Left forelimb (tissue), 1 donor: ENCODE measurements at regions not wholly inside any gene's neighbourhood (a gene's known extent, or its start where the extent isn't known, plus 50 kb on each side); places are given as distances from the start of the nearest gene placed in this dataset.

Experiments used
- DNase-seq: peaks from one replicate; pipeline ENCODE4 v3.0.0-alpha.2; 2018; ENCODE audit warnings: low spot score

DNA sequence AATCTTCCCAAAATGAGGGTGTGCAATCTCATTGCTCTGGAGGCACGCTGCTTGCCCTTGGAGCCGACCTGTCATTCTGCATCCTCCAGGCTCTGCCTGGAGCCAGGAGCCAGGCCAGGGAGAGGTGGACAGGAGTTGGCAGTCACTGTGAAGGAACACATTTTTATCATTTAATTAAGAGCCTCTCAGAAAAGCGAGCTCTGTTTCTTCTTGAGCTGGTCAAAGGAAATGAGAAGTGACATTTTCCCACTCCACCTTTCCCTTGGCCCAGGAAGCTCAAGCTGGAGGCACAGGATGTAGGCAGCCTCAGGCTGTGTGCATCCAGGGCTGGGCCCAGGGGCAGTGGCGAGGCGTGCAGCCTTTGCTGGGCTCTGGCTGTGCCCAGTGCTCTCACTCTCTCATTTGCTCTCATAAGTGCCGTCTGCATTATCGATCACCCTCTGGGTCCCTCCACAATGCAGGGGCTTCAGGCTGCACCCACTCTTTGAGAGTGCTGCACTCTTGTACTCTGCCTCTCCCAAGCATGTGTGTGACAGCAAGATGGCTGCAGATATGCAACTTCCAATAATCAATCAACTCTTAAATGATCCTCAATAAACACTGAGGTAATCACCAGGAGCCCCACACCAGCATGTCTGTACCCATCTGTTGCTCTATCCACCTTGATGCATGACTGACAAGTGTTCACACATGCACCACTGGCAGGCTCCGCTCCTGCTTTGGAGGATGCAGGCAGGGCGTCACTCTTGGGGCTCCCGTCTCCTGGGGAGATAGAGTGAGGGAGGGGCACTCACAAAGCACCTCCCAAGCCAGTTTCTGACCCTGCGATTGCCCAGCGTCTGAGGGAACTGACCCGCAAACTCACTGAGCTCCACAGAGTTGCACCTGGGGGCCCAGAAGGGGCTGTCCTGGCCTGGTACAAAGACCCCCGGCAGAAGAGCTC lies 171.4 kb downstream of the ZNF248 start:
- DNase-seq: no peak

DNA sequence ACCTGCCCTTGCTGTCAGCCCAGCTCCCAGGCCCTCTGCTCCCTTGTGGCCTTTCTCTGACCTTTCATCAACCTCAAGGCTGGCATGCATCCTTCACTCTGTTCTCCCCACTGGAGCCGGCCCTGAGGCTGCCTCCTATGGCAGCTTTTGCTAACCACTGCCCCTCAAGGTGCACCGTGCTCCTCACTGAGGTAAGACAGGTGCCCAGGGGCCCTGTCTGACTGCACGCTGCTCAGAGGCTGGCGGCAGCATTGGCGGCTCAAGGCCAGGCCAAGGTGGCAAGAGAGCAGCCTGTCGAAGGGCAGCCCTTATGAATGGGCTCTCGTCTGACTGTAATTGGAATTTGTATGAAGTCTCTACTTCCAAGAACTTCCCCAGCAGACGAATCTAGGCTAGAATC lies 172.6 kb downstream of the ZNF248 start:
- DNase-seq: no peak

DNA sequence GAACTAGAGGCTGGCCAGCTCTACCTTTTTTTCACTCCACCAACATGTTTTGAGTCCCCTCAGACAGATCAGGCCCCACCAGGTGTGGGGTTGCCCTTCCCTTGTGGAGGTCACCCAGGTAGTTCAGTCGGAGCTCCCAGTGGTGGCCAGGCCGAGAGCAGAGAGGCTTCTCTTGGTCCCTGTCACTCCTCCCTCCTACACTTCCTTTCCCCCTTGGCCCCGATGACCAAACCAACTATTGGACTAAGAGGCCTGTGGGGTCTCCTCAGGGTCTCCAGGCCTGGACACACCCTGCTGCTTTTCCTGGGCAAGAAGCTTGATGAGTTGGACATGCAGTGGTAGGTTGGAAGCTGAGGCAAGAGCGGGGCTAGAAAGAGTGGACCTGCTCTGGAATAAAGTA lies 174.8 kb downstream of the ZNF248 start:
- no peak for DNase-seq

DNA sequence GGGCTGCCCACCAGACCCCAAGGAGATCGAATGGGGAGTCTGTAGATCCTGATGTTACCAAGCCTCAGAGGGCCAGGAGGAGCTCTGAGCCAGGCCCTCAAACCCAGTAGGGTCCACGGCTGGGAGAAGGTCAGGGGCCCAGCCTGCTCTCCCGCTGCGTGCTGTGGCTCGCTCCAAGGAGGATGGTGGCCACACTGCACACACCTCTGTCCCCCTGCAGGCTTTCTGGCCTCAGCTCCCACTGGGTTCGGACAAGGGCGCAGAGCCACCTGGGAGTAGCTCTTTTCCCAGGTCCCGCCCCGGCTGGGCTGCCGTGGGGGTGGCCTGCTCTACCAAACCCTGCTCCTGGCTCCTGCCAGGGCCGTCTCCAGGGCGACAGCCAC lies 175.8 kb downstream of the ZNF248 start:
- DNase-seq: no peak

DNA sequence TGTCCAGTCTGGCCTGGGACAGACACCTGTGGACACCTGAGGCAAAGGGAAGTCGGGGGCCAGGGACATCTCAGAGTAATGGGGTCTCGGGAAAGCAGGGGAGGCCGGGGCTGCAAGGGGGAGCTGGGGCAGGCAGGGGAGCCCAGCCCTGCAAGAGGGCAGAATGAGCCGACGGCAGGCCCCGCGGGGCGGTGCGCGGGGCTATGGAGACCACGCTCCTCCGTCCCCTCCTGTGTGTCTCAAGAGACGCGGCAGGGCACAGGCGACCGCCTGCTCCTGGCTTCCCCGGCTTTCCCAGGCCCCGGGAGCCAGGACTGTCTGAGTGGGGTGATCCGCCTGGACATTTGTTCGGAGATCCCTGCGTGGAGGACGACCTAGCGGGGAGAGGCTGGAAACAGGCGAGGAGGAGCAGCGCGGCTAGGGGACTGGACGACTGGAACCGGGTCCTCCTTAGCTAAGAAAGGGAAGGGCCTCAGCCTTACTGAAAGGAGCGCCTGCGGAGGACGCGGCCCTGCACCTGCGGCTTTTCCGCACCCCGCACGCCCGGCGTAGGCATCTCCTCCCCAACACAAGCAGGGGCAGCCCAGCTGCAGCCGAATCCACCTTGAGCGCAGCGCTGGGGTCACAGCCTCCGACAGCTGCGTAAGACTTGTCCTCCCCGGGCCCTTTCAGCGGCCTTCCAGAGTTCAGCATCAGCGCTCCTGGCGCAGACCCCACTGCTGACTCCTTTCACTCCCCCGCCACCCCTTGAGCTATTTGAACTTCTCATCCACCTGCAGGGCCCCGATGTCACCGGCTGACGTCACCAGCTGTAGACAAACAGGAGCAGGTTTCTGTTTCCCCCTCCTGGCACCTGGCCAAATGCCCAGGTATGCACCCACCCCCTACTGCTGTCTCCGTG lies 176.4 kb downstream of the ZNF248 start:
- no peak for DNase-seq

DNA sequence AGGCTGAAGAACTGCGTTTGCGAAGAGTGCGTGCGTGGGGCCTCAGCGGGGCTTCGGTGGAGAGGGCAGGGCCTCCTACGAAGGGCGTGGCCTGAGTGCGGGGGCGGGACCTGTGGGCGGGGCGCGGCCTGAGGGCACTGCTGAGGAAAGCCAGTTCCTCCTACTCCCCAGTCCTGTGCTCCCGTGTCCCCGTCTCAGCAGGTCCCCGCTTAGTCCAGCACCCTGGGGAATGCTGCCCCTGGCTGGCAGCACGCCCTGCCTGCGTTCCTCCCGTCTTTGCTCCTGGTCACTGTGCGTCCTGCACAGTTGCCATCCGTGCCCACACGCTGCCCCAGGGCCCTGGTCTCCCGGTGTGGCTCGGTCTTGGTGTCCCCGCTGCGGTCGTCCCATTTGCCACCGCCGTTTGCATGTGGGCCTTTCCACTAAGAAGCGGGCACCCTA lies 177.1 kb downstream of the ZNF248 start:
- DNase-seq: no peak

DNA sequence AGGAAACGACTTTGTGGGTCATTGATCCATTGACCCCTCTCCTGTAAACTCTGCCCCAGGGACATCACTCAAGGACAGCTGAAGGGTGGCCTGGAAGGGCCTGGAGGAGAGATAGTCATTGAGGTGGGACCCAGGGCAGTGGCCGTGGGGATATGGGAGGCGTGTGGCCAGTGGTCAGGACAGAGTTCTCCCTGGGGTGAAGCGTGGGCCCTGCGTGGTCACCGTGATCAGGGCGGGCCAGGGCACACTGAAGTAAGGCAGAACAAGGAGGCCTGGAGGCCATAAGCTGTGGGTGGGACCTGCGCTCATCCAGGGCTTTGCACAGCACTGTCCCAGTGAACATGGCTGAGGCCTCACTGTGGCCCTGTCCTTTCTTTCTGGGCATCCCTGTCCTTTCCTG lies 177.9 kb downstream of the ZNF248 start:
- no peak for DNase-seq

DNA sequence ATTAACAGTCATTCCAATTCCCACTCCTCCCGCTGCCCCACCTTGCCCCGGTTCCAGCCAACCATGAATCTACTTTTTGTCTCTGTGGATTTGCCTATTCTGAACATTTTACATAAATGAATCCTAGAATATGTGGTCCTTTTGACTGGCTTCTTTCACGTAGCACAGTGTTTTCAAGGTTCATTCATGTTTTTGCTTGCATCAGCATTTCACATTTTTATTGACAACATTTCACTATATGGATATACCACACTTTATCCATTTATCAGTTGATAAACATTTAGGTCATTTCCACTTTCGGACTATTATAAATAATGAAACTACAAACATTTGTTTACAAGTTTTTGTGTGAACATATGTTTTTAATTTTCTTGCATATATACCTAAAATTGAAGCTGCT lies 182.0 kb downstream of the ZNF248 start:
- DNase-seq: no peak

DNA sequence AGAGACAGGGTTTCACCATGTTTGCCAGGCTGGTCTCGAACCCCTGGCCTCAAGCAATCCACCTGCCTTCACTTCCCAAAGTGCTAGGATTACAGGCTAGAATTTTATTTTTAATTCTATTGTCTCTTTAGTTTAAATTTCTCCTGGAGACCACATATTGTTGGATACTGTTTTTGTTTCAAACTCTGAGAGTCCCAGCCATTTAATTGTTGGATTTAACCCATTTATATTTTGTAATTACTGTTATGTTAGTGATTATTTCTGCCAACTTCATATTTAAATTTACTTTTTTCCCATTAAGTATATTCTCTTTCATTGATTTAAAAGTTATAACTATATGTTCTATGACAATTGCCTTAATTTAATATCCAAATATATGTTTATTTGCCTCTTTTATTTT lies 185.6 kb downstream of the ZNF248 start:
- no peak for DNase-seq

DNA sequence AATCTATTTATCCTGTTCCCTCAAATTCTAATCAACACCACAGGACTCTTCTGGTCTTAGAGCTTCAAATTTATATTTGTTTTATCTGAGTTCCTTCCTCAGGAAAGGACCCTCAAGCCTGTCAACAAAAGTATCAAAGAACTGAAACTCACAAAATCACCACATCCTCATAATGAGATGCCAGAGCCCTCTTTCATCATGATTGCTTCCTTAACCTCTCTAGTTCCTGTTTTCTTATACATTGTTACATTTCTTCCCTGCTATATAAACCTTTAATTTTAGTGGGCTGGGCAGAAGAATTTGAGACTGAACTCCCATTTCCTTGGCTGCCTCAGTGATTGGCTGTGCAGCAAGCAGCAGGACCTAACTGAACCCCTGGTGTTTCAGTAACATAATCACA lies 189.7 kb downstream of the ZNF248 start:
- DNase-seq: no peak

DNA sequence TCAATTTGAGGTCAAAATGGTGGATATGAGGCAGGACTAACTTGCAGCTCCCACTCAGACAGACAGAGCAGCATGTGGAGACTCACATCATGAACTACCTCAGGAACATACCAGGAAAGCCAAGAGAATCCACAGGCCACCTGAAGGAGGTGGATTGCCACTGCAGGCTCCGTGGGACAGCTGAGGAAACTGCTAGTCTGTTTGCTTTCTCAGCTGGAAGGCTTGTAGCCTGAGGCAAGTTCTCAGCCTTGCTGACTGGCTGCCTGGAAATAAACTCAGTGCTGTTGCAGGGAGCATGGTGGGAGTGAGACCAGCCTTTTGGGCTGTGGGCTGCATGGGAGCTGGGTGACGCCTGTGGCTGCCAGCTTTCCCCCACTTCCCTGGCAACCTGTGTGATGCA lies 202.9 kb downstream of the ZNF248 start:
- no peak for DNase-seq

DNA sequence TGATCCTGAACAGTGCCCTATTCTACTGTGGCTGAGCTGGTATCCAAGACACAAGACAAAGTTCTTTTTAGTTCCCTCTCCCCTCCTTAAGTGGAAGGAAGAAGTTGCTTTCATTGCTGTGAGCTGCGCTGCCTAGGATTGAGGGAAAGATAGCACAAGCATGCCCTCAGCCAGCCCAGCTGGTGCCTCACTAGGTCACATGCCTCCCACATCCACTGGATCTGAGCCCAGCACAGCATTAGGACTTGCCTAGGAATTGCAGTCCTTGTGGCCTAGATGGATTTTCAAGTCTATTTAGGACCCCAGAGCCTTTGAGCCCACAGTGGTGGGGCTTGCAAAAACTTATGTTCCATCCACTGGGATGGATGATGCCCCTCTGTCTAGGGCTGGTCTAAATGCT lies 214.2 kb downstream of the ZNF248 start:
- DNase-seq: no peak

DNA sequence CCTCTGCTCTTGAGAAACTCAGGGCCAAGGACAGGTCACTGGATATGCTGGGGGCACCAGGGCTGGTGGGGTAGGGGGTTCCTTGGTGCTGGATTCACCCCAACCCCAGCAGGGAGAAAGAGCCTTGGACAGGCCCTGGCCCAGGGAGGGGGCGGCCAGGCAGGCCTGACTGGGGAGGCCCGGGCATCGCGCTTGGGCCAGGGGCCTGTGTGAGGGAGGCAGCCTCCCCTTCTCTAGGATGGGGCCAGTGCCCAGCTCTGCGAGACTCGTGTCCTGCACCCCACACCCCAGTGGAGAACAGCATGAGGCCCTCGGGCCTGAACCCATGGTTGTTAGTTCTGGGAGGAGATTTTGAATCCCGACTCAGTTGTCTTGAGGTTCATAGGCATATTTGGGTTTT lies 217.1 kb downstream of the ZNF248 start:
- no peak for DNase-seq

DNA sequence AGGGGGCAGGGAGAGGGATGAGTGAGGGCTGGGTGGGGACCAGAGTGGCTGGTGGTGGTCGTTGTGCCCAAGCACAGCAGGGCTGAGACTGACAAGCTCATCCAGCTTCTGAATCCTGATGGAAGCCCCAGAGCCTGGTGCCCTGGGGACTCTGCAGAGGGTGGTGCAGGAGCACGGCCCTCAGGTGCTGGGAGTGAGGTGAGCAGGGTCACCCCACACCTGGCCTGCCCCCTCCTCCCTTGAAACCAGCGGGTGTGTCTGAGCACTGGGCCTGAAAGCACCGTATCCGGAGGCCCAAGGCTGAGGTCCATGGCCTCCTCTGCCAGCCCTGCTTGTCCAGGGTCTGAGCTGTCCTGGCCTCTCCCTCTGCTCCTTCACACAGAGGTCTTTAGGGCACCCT lies 218.2 kb downstream of the ZNF248 start:
- DNase-seq: no peak

DNA sequence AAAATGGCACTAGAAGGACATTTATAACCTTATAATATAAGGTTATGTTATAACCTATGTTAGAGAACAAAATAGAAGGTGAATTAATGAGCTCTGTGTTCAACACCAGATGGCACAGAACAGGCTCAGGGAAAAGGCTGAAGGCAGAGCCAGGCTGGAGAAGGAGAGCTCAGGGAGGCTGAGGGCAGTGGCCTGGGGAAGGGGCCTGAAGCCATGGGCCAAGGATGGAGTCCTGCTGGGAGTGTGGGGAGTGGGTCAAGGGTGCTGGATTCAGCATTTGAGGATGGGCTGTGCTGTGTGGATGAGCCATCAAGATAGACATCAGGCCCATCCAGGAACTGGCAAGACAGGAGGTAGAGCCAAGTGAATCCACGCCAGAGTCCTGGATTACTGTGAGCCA lies 218.8 kb downstream of the ZNF248 start:
- DNase-seq: no peak

DNA sequence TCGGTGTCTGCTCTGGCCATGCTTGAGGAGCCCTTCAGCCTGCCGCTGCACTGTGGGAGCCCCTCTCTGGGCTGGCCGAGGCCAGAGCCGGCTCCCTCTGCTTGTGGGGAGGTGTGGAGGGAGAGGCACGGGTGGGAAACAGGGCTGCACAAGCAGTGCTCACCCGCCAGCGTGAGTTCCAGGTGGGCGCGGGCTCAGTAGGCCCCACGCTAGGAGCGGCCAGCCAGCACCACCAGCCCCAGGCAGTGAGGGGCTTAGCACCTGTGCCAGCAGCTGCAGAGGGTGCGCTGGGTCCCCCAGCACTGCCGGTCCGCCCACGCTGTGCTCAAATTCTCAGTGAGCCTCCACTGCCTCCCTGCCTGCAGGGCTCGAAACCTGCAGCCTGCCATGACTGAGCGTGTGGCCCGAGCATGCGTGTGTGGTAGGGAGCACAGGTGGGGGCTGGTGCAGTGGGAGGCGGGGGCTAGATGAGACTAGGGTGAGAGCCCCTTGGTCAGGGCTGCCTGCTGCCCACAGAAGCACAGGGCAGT lies 223.0 kb downstream of the ZNF248 start:
- DNase-seq: no peak

DNA sequence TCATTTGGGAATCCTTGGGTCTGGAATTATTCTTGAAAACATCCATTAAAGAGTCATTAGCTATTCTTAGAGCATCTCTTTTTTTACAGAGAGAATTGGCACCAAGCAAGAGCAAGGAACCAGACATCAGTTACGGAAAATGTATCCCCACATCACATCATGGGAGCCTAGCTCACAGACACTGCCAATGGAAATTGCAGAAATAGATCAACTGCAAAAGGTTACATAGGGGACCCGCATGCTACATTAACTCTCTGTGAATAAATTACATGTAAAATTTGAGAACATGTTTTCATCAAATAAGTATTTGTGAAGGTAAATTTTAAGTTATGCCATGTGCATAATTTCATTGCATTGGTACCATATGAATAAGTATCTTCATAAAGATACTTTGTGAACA lies 224.8 kb downstream of the ZNF248 start:
- DNase-seq: no peak

DNA sequence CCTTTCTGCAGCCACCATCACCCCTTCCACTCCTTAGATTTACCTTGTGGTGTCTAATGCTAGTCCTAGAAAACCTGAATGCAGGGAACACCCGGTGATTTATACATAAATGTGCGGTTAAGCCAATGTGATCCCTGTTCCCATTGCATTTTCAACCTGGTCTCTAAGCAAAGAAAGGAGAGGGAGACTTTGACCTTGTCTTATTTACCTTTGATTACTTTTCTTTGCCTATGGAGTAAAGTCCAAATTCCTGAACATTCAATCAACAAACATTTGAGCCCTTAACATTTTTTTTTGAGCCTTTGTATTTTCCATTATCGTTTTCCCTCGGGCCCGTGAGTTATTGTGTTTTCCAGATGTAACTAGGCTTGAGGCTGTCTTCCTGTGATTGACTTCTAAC lies 233.9 kb downstream of the ZNF248 start:
- no peak for DNase-seq

DNA sequence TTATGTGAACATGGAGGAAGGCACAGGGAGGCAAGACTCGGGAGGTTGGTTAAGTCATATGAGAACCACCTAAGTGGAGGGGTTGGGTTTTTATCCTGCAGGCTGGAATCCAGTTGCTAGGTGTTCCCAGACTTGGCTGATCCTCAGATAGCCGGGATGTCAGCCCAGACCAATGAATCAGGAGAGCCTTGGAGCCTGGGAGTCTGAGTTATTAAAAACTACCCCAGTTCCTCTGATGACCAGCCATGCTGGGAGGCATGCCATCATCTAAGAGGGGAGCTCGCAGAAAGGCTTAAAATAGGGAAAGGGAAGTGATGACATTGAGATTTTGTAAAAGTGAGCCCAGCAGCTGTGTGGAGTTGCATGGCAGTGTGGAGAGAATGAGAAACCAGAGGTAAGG lies 238.1 kb downstream of the ZNF248 start:
- DNase-seq: no peak

DNA sequence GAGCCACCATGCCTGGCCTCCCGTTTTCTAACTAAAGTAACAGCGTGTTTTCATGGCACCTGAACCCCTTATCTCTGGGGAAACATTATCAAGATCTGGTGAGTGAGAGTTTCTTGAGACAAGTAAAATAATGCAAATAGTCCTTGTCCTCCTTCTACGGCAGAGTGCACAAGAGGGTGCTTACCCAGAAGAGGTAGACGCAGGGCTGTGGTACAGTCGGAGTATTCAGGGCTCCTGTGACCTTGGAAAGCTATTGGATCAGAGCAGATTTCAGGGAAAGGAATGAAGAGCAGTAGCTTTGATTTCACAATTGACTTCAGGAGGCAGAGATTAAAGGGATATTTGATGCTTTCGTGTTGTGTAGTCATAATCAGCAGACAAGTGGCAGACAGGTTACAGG lies 269.1 kb downstream of the ZNF248 start:
- no peak for DNase-seq

DNA sequence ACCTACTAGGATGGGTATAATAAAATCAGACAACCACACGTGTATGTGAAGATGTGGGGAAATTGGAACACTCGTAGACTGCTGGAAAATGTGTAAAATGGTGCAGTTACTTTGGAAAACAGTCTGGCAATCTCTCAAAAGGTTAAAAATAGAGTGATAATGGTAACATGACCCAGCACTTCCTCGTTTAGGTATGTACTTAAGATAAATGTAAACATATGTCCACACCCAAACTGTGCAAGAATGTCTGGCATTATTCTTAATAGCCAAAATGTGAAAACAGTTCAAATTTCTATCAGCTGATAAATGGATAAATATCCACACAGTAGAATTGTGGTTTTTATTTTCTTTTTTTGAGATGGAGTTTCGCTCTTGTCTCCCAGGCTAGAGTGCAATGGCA lies 272.8 kb downstream of the ZNF248 start:
- DNase-seq: no peak

DNA sequence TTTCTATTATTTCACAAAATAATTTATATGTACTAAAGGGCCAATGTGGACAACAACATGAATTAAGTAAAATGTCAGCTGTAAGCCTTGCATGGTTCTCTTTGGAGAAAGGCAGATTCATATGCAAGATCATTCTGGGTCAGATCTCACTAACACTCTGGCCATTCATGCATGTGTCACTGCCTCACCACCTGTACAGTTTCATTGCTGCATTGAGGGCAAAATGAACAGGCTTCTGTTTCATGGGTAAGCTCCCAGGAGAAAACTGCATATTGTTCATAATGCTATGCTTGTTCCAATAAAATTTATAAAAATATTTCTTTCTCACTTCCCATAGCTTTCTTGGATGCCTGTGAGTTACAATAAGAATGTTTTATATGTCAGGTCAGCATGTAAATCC lies 275.2 kb downstream of the ZNF248 start:
- DNase-seq: no peak

DNA sequence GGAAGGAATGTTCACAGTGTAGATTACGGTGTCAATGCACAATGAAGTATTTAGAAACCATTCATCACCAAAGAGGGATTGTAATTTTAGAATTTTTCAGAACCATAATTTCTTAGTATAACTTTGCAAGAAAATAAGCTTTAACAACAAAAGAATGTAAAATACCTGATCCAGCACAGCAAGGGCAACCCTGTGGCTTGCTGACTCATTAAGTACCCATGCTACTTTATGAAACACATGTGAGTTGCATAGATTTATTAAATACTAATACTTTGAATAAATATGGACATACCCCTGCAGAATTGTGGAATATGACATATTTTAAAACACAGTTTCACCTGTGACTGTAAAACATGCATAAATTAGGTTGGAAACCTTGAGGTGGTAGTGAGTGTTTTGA lies 281.3 kb downstream of the ZNF248 start:
- no peak for DNase-seq
